ENCODE measurements at regions not wholly inside any gene's neighbourhood (a gene's known extent, or its start where the extent isn't known, plus 50 kb on each side); places are given as distances from the start of the nearest gene placed in this dataset.
A peak's percentile ranks its signal among the peaks of the same experiment; 100 is the strongest.

DNA sequence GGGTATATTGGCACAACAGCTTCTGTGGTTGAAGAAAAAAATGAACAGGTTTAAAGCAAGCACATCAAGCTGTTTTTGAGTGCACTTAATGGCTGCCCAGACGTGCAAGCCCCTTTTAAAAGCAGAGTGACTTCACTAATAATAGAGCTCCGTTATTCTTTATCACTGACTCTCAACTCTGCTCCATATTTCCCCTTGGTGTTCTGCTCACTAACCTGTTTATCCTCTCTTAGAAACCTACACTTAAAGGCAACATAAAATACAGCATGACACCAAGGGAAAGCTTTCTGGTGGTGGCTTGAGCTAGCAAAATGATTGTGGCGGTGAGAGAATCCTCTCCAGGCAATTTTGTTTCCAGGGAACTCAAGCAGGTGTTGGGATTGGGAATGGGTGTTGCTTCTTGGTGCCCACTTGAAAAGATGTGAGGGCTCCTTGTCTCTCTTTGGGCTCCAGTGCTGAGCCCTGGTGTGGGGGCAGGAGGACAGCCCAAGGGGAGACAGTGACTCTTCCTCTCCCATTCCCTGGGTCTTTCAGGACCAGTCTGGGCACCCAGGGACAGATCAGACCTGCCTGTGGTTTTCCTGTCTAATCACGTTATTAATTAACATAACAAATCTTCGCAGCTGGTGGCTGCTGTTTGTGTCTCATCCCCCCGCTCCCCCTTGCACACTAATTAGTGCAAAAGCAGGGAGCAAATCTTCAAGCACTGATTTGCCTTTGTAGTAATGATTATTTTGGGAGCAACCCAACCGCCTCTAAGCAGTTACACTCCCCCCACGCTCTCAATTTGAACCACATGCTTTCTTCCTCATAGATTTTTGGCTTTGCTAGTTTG, 289.4 kb upstream of the CXCR4 start:
- Histone ChIP-seq H3K9ac (ENCODE audit: control insufficient read depth, insufficient read depth, low read length) (no peak overlapping the region), H4K20me1 (ENCODE audit: control insufficient read depth, insufficient read depth) (no peaks in the 10 kb centered on the region), H3K27me3 (replicated peaks in 1 of 2; ENCODE audit: control insufficient read depth in 2 of 2, insufficient read depth in 2 of 2, low read length in 1 of 2) (peaks cover 2 to 9% of the 10 kb centered on the region in 2 experiments; a peak in 3 of 4 replicates), H3K79me2 (ENCODE audit: control insufficient read depth, insufficient read depth, low read length) (no peaks in the 10 kb centered on the region), H3K36me3 (ENCODE audit: control insufficient read depth in 2 of 2, insufficient read depth in 2 of 2, low read length in 1 of 2) (no peaks in the 10 kb centered on the region), H3K4me2 (ENCODE audit: control insufficient read depth, insufficient read depth) (no peak overlapping the region), H3K9me3 (replicated peaks; ENCODE audit: control insufficient read depth, insufficient read depth, low read length) (no peaks in the 10 kb centered on the region), H3K27ac (ENCODE audit: control insufficient read depth, insufficient read depth) (no peak overlapping the region), H3K4me1 (ENCODE audit: control insufficient read depth, insufficient read depth, low read length) (no peaks in the 10 kb centered on the region), H2AFZ (ENCODE audit: control insufficient read depth, low read depth, low read length) (no peak overlapping the region), H3K4me3 (no peak overlapping the region)
- WGBS (ENCODE audit: insufficient coverage, insufficient replicate concordance, low lambda C conversion rate, missing lambda C conversion rate): 10% methylated on average over 8 of the region's 8 CpGs
- ChIA-PET POLR2A (interaction anchor here (1.7 kb wide), 1 partner anchor 17 kb away, joined by 3 read pairs; no protein-coding TSS in a partner anchor), SMC1A (ENCODE audit: uncharacterized antibody, unreplicated experiment) (interaction anchor here (1.6 kb wide), 1 partner anchor 24 kb away, joined by 7 read pairs; no protein-coding TSS in a partner anchor), RAD21 (ENCODE audit: unreplicated experiment) (interaction anchor here (0.5 to 1.9 kb wide), 4 partner anchors 11 to 582 kb away, joined by 3 to 6 read pairs (median 4); no protein-coding TSS in a partner anchor), CTCF (interaction anchor here (1.0 to 1.8 kb wide), 4 partner anchors 11 to 28 kb away, joined by 3 to 4 read pairs (median 4); no protein-coding TSS in a partner anchor)
- no peak for FAIRE-seq
- intact Hi-C loops (cut with micrococcal nuclease; ENCODE audit: unreplicated experiment): no loop called here
- no peak for DNase-seq (ENCODE audit: low read depth, low spot score)
- peak; percentile 15 for ATAC-seq
- TF ChIP-seq ZBED1 (IDR thresholded peaks at IDR 0.05; ENCODE audit: borderline replicate concordance): no peak
- peak; percentile 53 for TF ChIP-seq IKZF1 (conservative IDR thresholded peaks at IDR 0.05)
- peak in 1 of 2 experiments; percentile 11; a peak in 1 of 4 replicates for TF ChIP-seq EP300 (IDR thresholded peaks at IDR 0.05; ENCODE audit: borderline replicate concordance in 1 of 2, control insufficient read depth in 1 of 2, low read depth in 2 of 2, low read length in 2 of 2)
- peak in 1 of 2 experiments; percentile 50 for TF ChIP-seq IKZF2 (IDR thresholded peaks at IDR 0.05)
- no peak for TF ChIP-seq RBBP5 (conservative IDR thresholded peaks at IDR 0.05)
- peak; percentile 81 for TF ChIP-seq MTA2 (IDR thresholded peaks at IDR 0.05; ENCODE audit: low read depth)
- peak; percentile 44 for TF ChIP-seq MEF2B (IDR thresholded peaks at IDR 0.05; ENCODE audit: partially characterized antibody, poor library complexity, severe bottlenecking)
- no peak for TF ChIP-seq POLR2AphosphoS5 (IDR thresholded peaks at IDR 0.05; ENCODE audit: low read length)
- TF ChIP-seq DPF2 (IDR thresholded peaks at IDR 0.05): 0 out of 2 replicates have a peak, but pooled peaks have one; percentile 18
- TF ChIP-seq PML (IDR thresholded peaks at IDR 0.05; ENCODE audit: low read length): no peak
- TF ChIP-seq BHLHE40 (IDR thresholded peaks at IDR 0.05; ENCODE audit: borderline replicate concordance in 1 of 2, low read depth in 2 of 2, low read length in 1 of 2): 0 out of 4 replicates have a peak, but pooled peaks of 1 of the 2 experiments have one; percentile 3
- TF ChIP-seq, protein P1, sequence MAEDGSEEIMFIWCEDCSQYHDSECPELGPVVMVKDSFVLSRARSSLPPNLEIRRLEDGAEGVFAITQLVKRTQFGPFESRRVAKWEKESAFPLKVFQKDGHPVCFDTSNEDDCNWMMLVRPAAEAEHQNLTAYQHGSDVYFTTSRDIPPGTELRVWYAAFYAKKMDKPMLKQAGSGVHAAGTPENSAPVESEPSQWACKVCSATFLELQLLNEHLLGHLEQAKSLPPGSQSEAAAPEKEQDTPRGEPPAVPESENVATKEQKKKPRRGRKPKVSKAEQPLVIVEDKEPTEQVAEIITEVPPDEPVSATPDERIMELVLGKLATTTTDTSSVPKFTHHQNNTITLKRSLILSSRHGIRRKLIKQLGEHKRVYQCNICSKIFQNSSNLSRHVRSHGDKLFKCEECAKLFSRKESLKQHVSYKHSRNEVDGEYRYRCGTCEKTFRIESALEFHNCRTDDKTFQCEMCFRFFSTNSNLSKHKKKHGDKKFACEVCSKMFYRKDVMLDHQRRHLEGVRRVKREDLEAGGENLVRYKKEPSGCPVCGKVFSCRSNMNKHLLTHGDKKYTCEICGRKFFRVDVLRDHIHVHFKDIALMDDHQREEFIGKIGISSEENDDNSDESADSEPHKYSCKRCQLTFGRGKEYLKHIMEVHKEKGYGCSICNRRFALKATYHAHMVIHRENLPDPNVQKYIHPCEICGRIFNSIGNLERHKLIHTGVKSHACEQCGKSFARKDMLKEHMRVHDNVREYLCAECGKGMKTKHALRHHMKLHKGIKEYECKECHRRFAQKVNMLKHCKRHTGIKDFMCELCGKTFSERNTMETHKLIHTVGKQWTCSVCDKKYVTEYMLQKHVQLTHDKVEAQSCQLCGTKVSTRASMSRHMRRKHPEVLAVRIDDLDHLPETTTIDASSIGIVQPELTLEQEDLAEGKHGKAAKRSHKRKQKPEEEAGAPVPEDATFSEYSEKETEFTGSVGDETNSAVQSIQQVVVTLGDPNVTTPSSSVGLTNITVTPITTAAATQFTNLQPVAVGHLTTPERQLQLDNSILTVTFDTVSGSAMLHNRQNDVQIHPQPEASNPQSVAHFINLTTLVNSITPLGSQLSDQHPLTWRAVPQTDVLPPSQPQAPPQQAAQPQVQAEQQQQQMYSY (CRISPR knock-in tag; IDR thresholded peaks at IDR 0.05): no peak
- TF ChIP-seq, protein P2, sequence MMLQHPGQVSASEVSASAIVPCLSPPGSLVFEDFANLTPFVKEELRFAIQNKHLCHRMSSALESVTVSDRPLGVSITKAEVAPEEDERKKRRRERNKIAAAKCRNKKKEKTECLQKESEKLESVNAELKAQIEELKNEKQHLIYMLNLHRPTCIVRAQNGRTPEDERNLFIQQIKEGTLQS (IDR thresholded peaks at IDR 0.05; ENCODE audit: borderline replicate concordance, extremely low read depth, low read depth, low read length): no peak
- no peak for TF ChIP-seq JUND (IDR thresholded peaks at IDR 0.05; ENCODE audit: low read depth, low read length)
- no peak for TF ChIP-seq SRF (IDR thresholded peaks at IDR 0.05; ENCODE audit: low read depth in 2 of 2, low read length in 2 of 2)
- TF ChIP-seq, protein P3, sequence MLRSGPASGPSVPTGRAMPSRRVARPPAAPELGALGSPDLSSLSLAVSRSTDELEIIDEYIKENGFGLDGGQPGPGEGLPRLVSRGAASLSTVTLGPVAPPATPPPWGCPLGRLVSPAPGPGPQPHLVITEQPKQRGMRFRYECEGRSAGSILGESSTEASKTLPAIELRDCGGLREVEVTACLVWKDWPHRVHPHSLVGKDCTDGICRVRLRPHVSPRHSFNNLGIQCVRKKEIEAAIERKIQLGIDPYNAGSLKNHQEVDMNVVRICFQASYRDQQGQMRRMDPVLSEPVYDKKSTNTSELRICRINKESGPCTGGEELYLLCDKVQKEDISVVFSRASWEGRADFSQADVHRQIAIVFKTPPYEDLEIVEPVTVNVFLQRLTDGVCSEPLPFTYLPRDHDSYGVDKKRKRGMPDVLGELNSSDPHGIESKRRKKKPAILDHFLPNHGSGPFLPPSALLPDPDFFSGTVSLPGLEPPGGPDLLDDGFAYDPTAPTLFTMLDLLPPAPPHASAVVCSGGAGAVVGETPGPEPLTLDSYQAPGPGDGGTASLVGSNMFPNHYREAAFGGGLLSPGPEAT (IDR thresholded peaks at IDR 0.05; ENCODE audit: low read depth): 0 out of 2 replicates have a peak, but pooled peaks have one; percentile 22
- BruUV-seq (replicated peaks): no TSS peak
- in situ Hi-C loops (cut with MboI): no loop called here

Measured in GM12878 (cell line).